ENCODE measurements at regions not wholly inside any gene's neighbourhood (a gene's known extent, or its start where the extent isn't known, plus 50 kb on each side); places are given as distances from the start of the nearest gene placed in this dataset.

DNA sequence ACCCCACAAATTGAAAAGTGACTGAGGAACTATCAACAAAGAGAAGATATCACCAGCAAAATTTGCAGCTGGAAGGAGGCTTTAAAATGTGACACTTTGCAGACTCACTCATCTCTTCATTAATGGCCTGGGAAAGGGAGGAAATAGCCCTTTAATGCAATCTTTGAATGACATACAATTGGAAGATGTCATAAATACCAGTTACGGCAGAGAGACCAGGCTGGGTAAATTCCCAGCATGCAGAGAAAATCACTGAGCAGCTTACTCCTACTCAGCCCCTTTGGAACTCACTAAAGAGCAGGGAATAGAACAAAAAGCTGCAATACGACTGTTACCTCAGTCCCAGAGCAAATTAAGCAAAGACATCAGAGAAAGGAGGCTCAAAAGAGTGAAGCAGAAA, 238.9 kb downstream of the HS3ST1 start:
- Histone ChIP-seq H3K27ac (ENCODE audit: extremely low read depth, low read depth, low read length) (no peak overlapping the region), H3K9me3 (ENCODE audit: control insufficient read depth, insufficient read depth, low read depth, low read length) (no peaks in the 10 kb centered on the region), H3K4me1 (ENCODE audit: control insufficient read depth, insufficient read depth, low read length) (no peaks in the 10 kb centered on the region), H3K4me3 (ENCODE audit: low read depth, low read length) (no peak overlapping the region), H3K36me3 (ENCODE audit: control insufficient read depth in 2 of 2, insufficient read depth in 1 of 2, low read length in 2 of 2) (no peaks in the 10 kb centered on the region)
- POLR2A ChIA-PET = no interaction called here
- TF ChIP-seq ZNF571 (tag by site-specific recombination; IDR thresholded peaks at IDR 0.05) = no peak
- TF ChIP-seq, protein P1, sequence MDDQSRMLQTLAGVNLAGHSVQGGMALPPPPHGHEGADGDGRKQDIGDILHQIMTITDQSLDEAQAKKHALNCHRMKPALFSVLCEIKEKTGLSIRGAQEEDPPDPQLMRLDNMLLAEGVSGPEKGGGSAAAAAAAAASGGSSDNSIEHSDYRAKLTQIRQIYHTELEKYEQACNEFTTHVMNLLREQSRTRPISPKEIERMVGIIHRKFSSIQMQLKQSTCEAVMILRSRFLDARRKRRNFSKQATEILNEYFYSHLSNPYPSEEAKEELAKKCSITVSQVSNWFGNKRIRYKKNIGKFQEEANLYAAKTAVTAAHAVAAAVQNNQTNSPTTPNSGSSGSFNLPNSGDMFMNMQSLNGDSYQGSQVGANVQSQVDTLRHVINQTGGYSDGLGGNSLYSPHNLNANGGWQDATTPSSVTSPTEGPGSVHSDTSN (CRISPR knock-in tag; IDR thresholded peaks at IDR 0.05) = no peak
- no peak for TF ChIP-seq PRDM1 (tag by site-specific recombination; IDR thresholded peaks at IDR 0.05)
- no peak for TF ChIP-seq ZBTB49 (tag by site-specific recombination; IDR thresholded peaks at IDR 0.05; ENCODE audit: low read depth)
- no peak for TF ChIP-seq ZNF221 (tag by site-specific recombination; IDR thresholded peaks at IDR 0.05; ENCODE audit: borderline replicate concordance)
- no peak for TF ChIP-seq ZBTB48 (tag by site-specific recombination; IDR thresholded peaks at IDR 0.05)
- TF ChIP-seq ZNF341 (tag by site-specific recombination; IDR thresholded peaks at IDR 0.05; ENCODE audit: low read depth) = no peak
- TF ChIP-seq ZNF121 (tag by site-specific recombination; IDR thresholded peaks at IDR 0.05) = no peak
- no peak for TF ChIP-seq ZNF211 (tag by site-specific recombination; IDR thresholded peaks at IDR 0.05; ENCODE audit: low read depth)
- no peak for TF ChIP-seq ZNF133 (tag by site-specific recombination; IDR thresholded peaks at IDR 0.05)
- TF ChIP-seq ZNF19 (tag by site-specific recombination; IDR thresholded peaks at IDR 0.05; ENCODE audit: low read depth) = no peak
- TF ChIP-seq ZNF366 (tag by site-specific recombination; conservative IDR thresholded peaks at IDR 0.05) = no peak
- TF ChIP-seq MZF1 (tag by site-specific recombination; IDR thresholded peaks at IDR 0.05; ENCODE audit: borderline replicate concordance) = no peak
- no peak for TF ChIP-seq HOXA7 (CRISPR knock-in tag; IDR thresholded peaks at IDR 0.05; ENCODE audit: borderline replicate concordance)
- no peak for TF ChIP-seq SCRT2 (tag by site-specific recombination; IDR thresholded peaks at IDR 0.05)
- TF ChIP-seq OSR2 (tag by site-specific recombination; IDR thresholded peaks at IDR 0.05) = no peak
- no peak for TF ChIP-seq GLI2 (tag by site-specific recombination; IDR thresholded peaks at IDR 0.05; ENCODE audit: borderline replicate concordance, low read depth)
- TF ChIP-seq, protein P2, sequence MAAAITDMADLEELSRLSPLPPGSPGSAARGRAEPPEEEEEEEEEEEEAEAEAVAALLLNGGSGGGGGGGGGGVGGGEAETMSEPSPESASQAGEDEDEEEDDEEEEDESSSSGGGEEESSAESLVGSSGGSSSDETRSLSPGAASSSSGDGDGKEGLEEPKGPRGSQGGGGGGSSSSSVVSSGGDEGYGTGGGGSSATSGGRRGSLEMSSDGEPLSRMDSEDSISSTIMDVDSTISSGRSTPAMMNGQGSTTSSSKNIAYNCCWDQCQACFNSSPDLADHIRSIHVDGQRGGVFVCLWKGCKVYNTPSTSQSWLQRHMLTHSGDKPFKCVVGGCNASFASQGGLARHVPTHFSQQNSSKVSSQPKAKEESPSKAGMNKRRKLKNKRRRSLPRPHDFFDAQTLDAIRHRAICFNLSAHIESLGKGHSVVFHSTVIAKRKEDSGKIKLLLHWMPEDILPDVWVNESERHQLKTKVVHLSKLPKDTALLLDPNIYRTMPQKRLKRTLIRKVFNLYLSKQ (tag by site-specific recombination; IDR thresholded peaks at IDR 0.05; ENCODE audit: borderline replicate concordance) = no peak
- no peak for TF ChIP-seq ZSCAN16 (tag by site-specific recombination; IDR thresholded peaks at IDR 0.05)
- CTCF ChIA-PET = no interaction called here

DNA sequence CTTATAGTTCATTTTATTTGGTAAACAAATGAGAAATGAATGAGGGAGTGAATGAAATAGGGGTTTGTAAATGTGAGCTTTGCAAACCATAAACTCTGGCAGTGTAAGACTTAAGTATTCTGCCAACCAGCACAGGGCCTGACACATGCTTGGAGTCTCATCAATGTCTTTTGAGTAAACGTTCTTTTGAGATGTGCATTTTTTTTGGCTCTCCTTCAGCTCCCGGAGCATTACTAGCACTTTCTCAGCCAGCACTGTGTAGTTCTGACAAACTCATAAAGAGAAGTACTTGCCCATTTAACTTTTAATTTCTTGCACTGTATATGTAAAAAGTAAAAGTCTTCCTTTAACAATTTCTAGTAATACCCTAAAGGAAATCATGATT, 245.3 kb downstream of the HS3ST1 start:
- ChIA-PET CTCF (no interaction called here), POLR2A (no interaction called here)
- Histone ChIP-seq H3K4me1 (ENCODE audit: control insufficient read depth, insufficient read depth, low read length) (no peaks in the 10 kb centered on the region), H3K27ac (ENCODE audit: extremely low read depth, low read depth, low read length) (no peak overlapping the region), H3K9me3 (ENCODE audit: control insufficient read depth, insufficient read depth, low read depth, low read length) (no peaks in the 10 kb centered on the region), H3K36me3 (ENCODE audit: control insufficient read depth in 2 of 2, insufficient read depth in 1 of 2, low read length in 2 of 2) (no peaks in the 10 kb centered on the region), H3K4me3 (ENCODE audit: low read depth, low read length) (no peak overlapping the region)
- TF ChIP-seq ZBTB17 (tag by site-specific recombination; IDR thresholded peaks at IDR 0.05) = no peak
- TF ChIP-seq ZNF560 (tag by site-specific recombination; IDR thresholded peaks at IDR 0.05; ENCODE audit: borderline replicate concordance) = no peak
- TF ChIP-seq, protein P3, sequence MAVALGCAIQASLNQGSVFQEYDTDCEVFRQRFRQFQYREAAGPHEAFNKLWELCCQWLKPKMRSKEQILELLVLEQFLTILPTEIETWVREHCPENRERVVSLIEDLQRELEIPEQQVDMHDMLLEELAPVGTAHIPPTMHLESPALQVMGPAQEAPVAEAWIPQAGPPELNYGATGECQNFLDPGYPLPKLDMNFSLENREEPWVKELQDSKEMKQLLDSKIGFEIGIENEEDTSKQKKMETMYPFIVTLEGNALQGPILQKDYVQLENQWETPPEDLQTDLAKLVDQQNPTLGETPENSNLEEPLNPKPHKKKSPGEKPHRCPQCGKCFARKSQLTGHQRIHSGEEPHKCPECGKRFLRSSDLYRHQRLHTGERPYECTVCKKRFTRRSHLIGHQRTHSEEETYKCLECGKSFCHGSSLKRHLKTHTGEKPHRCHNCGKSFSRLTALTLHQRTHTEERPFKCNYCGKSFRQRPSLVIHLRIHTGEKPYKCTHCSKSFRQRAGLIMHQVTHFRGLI (tag by site-specific recombination; IDR thresholded peaks at IDR 0.05) = no peak
- no peak for TF ChIP-seq ZNF830 (tag by site-specific recombination; IDR thresholded peaks at IDR 0.05; ENCODE audit: low read depth)
- TF ChIP-seq ZNF157 (tag by site-specific recombination; IDR thresholded peaks at IDR 0.05) = no peak
- TF ChIP-seq BCL11B (tag by site-specific recombination; IDR thresholded peaks at IDR 0.05; ENCODE audit: low read depth) = no peak
- no peak for TF ChIP-seq ZNF416 (tag by site-specific recombination; IDR thresholded peaks at IDR 0.05)
- TF ChIP-seq SCRT1 (tag by site-specific recombination; IDR thresholded peaks at IDR 0.05; ENCODE audit: borderline replicate concordance) = no peak
- no peak for TF ChIP-seq BCL6B (tag by site-specific recombination; IDR thresholded peaks at IDR 0.05)
- TF ChIP-seq ZBTB7A (tag by site-specific recombination; IDR thresholded peaks at IDR 0.05; ENCODE audit: low read depth) = no peak
- no peak for TF ChIP-seq KLF1 (tag by site-specific recombination; IDR thresholded peaks at IDR 0.05)
- no peak for TF ChIP-seq REPIN1 (tag by site-specific recombination; IDR thresholded peaks at IDR 0.05; ENCODE audit: low read depth)
